Esophagus squamous epithelium (tissue), 4 donors: ENCODE measurements at regions not wholly inside any gene's neighbourhood (a gene's known extent, or its start where the extent isn't known, plus 50 kb on each side); places are given as distances from the start of the nearest gene placed in this dataset.

Source experiments
- CTCF ChIP-seq, 6 experiments: fragments of 450-650 bp in 4 of 6; fragments of 200-600 bp in 2 of 6; sonication (generic) in 2 of 6; IDR thresholded peaks; one replicate each; pipeline ENCODE4 v1.5.1; 2016 to 2019; ENCODE audit warnings: antibody characterized with exemption in 6 of 6, mild to moderate bottlenecking in 4 of 6, moderate library complexity in 4 of 6
- POLR2A ChIP-seq, 4 donors: fragments of 450-650 bp; IDR thresholded peaks; one replicate each; pipeline ENCODE4 v1.6.1; 2017; ENCODE audit warnings: antibody characterized with exemption in 4 of 4, mild to moderate bottlenecking in 4 of 4, moderate library complexity in 3 of 4

GRCh38 chr11:71309181-71309580 is 56.8 kb upstream of the SHANK2 start:
- TF ChIP-seq CTCF (IDR thresholded peaks at IDR 0.05) (no peak), POLR2A (IDR thresholded peaks at IDR 0.05) (no peak)
